Esophagus squamous epithelium (tissue), 5 donors: ENCODE measurements at regions not wholly inside any gene's neighbourhood (a gene's known extent, or its start where the extent isn't known, plus 50 kb on each side); places are given as distances from the start of the nearest gene placed in this dataset.

Source experiments
- DNase-seq: peaks from one replicate; lab custom pipeline; 2025; lab: John Stamatoyannopoulos, UW
- H3K27ac ChIP-seq, 4 donors: fragments of 200-600 bp; sonication (generic); one replicate each; pipeline ENCODE4 v1.5.1; 2016 to 2019; ENCODE audit warnings: mild to moderate bottlenecking in 1 of 4
- H3K27me3 ChIP-seq, 4 donors: fragments of 200-600 bp; sonication (generic); 1 replicate in 3 of 4; 2 replicates in 1 of 4; pipeline versions ENCODE4 v1.5.1 to v1.6.0; 2017 to 2021; ENCODE audit warnings: antibody characterized with exemption in 1 of 4
- H3K36me3 ChIP-seq, 3 donors: fragments of 200-600 bp; sonication (generic); one replicate each; pipeline ENCODE4 v1.5.1; 2016 to 2019
- H3K4me1 ChIP-seq, 3 donors: fragments of 200-600 bp; sonication (generic); one replicate each; pipeline ENCODE4 v1.5.1; 2017 to 2019
- H3K4me3 ChIP-seq, 4 donors: fragments of 200-600 bp; sonication (generic); 1 replicate in 3 of 4; 2 replicates in 1 of 4; pipeline ENCODE4 v1.5.1; 2016 to 2019; ENCODE audit warnings: mild to moderate bottlenecking in 2 of 4, moderate library complexity in 1 of 4
- H3K9me3 ChIP-seq, 3 donors: fragments of 200-600 bp; sonication (generic); one replicate each; pipeline ENCODE4 v1.5.1; 2016 to 2019
- POLR2A ChIP-seq, 4 donors: fragments of 450-650 bp; IDR thresholded peaks; one replicate each; pipeline ENCODE4 v1.6.1; 2017; ENCODE audit warnings: antibody characterized with exemption in 4 of 4, mild to moderate bottlenecking in 4 of 4, moderate library complexity in 3 of 4
- WGBS, 2 donors: methylation state at CpG; one replicate each; pipeline ENCODE4 v1.1.5; 2018; 5-methylcytosine and 5-hydroxymethylcytosine counted together
- intact Hi-C: fragments of 100-400 bp; cut with DNase I; formaldehyde crosslinking; loops from one replicate; pipeline ENCODE4 v1.15.0; 2022
- TF ChIP-seq, protein P1 (sequence below), 6 experiments: fragments of 450-650 bp in 4 of 6; fragments of 200-600 bp in 2 of 6; sonication (generic) in 2 of 6; IDR thresholded peaks; one replicate each; pipeline ENCODE4 v1.5.1; 2016 to 2019; ENCODE audit warnings: antibody characterized with exemption in 6 of 6, mild to moderate bottlenecking in 4 of 6, moderate library complexity in 4 of 6
- donor health status: DM: yes; HTN: yes; CAD: no.

- intact Hi-C loops: no loop called here
- no peaks in the 10 kb centered on the region for H3K36me3 ChIP-seq
- no peaks in the 10 kb centered on the region for H3K4me1 ChIP-seq
- no peaks in the 10 kb centered on the region for H3K27me3 ChIP-seq
- no peak overlapping the region for H3K4me3 ChIP-seq
- no peak for DNase-seq
- TF ChIP-seq, protein P1, sequence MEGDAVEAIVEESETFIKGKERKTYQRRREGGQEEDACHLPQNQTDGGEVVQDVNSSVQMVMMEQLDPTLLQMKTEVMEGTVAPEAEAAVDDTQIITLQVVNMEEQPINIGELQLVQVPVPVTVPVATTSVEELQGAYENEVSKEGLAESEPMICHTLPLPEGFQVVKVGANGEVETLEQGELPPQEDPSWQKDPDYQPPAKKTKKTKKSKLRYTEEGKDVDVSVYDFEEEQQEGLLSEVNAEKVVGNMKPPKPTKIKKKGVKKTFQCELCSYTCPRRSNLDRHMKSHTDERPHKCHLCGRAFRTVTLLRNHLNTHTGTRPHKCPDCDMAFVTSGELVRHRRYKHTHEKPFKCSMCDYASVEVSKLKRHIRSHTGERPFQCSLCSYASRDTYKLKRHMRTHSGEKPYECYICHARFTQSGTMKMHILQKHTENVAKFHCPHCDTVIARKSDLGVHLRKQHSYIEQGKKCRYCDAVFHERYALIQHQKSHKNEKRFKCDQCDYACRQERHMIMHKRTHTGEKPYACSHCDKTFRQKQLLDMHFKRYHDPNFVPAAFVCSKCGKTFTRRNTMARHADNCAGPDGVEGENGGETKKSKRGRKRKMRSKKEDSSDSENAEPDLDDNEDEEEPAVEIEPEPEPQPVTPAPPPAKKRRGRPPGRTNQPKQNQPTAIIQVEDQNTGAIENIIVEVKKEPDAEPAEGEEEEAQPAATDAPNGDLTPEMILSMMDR (IDR thresholded peaks at IDR 0.05): no peak
- no peak for TF ChIP-seq POLR2A (IDR thresholded peaks at IDR 0.05)
- no peaks in the 10 kb centered on the region for H3K9me3 ChIP-seq
- H3K27ac ChIP-seq: no peak overlapping the region
Observed at GRCh38 chr1:13943055-13943454, 243.1 kb downstream of the PRDM2 start.

GRCh38 chr1:13945856-13946255 lies 245.9 kb downstream of the PRDM2 start:
- WGBS, 2 donors: 62 to 73% methylated on average over 2 of the region's 2 CpGs
- intact Hi-C loops: no loop called here
- H3K27me3 ChIP-seq: no peaks in the 10 kb centered on the region
- no peaks in the 10 kb centered on the region for H3K36me3 ChIP-seq
- no peak overlapping the region for H3K4me3 ChIP-seq
- no peaks in the 10 kb centered on the region for H3K4me1 ChIP-seq
- no peaks in the 10 kb centered on the region for H3K9me3 ChIP-seq
- no peak for DNase-seq
- TF ChIP-seq POLR2A (IDR thresholded peaks at IDR 0.05): no peak
- TF ChIP-seq, protein P1 (IDR thresholded peaks at IDR 0.05): no peak
- H3K27ac ChIP-seq: no peak overlapping the region

DNA sequence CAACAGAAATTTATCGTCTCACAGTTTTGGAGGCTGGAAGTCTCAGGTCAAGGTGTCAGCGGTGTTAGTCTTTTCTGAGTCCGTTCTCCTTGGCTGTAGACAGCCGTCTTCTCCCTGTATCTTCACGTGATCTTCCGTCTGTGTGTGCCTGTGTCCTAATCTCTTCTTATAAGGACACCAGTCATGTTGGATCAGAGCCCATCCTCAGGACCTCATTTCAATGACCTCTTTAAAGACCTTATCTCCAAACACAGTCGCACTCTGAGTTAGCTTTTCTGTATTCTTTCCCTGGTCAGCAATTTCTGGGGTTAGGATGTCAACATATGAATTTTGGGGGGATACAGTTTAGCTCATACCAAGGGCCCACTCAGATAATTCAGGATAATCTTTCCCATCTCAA lies 247.7 kb downstream of the PRDM2 start:
- TF ChIP-seq POLR2A (IDR thresholded peaks at IDR 0.05): no peak
- TF ChIP-seq, protein P1 (IDR thresholded peaks at IDR 0.05): no peak
- WGBS, 2 donors: 90 to 96% methylated on average over 7 of the region's 7 CpGs
- no peaks in the 10 kb centered on the region for H3K27me3 ChIP-seq
- no peaks in the 10 kb centered on the region for H3K36me3 ChIP-seq
- no peak overlapping the region for H3K4me3 ChIP-seq
- intact Hi-C loops: no loop called here
- H3K27ac ChIP-seq: peak overlapping the region in 2 of 4 donors; percentile 70 to 73
- DNase-seq: no peak
- no peaks in the 10 kb centered on the region for H3K9me3 ChIP-seq
- no peaks in the 10 kb centered on the region for H3K4me1 ChIP-seq

DNA sequence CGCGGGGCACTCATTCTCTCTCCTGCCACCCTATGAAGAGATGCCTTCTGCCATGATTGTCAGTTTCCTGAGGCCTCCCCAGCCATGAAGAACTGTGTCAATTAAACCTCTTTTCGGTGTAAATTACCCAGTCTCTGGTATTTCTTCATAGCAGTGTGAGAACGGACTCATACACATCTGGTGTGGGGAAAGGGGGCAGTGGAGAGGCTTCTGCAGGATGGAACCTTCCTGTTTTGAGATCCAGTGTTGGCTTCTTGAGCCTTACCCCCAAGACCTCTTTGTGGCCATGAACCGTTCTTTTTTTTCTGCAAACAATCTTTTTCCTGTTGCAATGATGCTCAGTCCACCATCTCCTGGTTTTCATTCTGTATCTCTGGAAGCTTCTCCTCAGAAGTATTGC lies 248.4 kb downstream of the PRDM2 start:
- intact Hi-C loops: no loop called here
- no peaks in the 10 kb centered on the region for H3K9me3 ChIP-seq
- no peaks in the 10 kb centered on the region for H3K27me3 ChIP-seq
- no peaks in the 10 kb centered on the region for H3K4me1 ChIP-seq
- peak overlapping the region in 3 of 4 donors; percentile 70 to 80 (median 73) for H3K27ac ChIP-seq
- no peaks in the 10 kb centered on the region for H3K36me3 ChIP-seq
- 67 to 84% methylated on average over 5 of the region's 5 CpGs for WGBS, 2 donors
- H3K4me3 ChIP-seq: no peak overlapping the region
- no peak for DNase-seq
- no peak for TF ChIP-seq POLR2A (IDR thresholded peaks at IDR 0.05)
- TF ChIP-seq, protein P1 (IDR thresholded peaks at IDR 0.05): no peak

DNA sequence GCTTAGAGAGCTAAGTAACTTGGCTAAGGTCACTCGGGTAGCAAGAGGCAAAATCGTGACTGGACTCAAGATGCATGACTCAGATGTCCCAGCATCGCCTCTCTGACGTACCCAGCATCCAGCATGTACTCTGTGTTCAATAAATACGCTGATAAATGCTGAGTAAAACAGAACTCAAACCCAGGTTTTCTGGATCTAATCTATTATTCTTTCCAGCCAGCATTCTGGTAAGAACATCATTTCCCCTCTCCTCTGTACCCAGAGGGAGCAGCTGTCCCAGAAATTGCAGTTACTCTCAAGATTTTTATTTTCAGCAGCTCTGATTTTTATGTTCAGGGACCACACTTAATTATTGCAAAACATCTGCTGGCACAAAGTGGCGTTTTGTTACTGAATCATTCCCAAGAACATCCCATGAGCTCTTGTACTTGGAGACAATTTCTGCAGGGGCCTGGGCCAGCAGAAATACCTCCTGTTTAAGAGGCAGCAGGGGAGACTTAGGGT lies 249.0 kb downstream of the PRDM2 start:
- H3K36me3 ChIP-seq: no peaks in the 10 kb centered on the region
- intact Hi-C loops: no loop called here
- WGBS, 2 donors: 52 to 73% methylated on average over 6 of the region's 6 CpGs
- DNase-seq: no peak
- no peaks in the 10 kb centered on the region for H3K4me1 ChIP-seq
- H3K9me3 ChIP-seq: no peaks in the 10 kb centered on the region
- peak overlapping the region in 3 of 4 donors; percentile 70 to 80 (median 73) for H3K27ac ChIP-seq
- H3K4me3 ChIP-seq: no peak overlapping the region
- TF ChIP-seq, protein P1 (IDR thresholded peaks at IDR 0.05): no peak
- TF ChIP-seq POLR2A (IDR thresholded peaks at IDR 0.05): no peak
- no peaks in the 10 kb centered on the region for H3K27me3 ChIP-seq
